Prostate gland (tissue), 2 donors: ENCODE measurements at regions not wholly inside any gene's neighbourhood (a gene's known extent, or its start where the extent isn't known, plus 50 kb on each side); places are given as distances from the start of the nearest gene placed in this dataset.

Source experiments
- POLR2A ChIP-seq: fragments of 450-650 bp; IDR thresholded peaks from one replicate; pipeline ENCODE4 v1.6.1; 2016; ENCODE audit warnings: antibody characterized with exemption, mild to moderate bottlenecking
- POLR2AphosphoS5 ChIP-seq: sonication (generic); formaldehyde crosslinking; IDR thresholded peaks from one replicate; pipeline ENCODE4 v1.6.1; 2017; ENCODE audit warnings: antibody characterized with exemption
- TF ChIP-seq, protein P1 (sequence below), 4 experiments: fragments of 200-600 bp in 2 of 4; fragments of 450-650 bp in 2 of 4; sonication (generic) in 2 of 4; IDR thresholded peaks; 1 replicate in 3 of 4; 2 replicates in 1 of 4; pipeline ENCODE4 v1.5.1; 2016 to 2019; ENCODE audit warnings: antibody characterized with exemption in 4 of 4, mild to moderate bottlenecking in 2 of 4, moderate library complexity in 2 of 4

DNA sequence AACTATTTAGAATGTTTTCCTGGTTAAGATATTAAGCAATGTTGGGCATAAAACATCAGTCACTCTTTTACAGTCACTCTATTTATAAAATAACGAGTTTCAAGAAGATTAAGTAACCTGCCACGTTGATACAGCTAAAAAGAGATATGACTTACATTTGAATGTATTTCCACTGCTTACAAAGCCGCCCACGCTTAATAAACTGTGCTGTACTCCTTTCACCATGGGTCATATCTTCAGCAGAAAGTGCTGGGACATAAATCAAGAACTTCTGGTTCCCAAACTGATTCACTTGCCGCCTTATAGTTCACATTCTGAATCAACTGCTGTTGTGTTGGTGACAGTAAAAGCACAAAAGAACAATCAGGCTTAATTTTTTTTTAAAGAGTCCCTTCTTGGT is 666.7 kb downstream of the NCAM2 start:
- TF ChIP-seq, protein P1, sequence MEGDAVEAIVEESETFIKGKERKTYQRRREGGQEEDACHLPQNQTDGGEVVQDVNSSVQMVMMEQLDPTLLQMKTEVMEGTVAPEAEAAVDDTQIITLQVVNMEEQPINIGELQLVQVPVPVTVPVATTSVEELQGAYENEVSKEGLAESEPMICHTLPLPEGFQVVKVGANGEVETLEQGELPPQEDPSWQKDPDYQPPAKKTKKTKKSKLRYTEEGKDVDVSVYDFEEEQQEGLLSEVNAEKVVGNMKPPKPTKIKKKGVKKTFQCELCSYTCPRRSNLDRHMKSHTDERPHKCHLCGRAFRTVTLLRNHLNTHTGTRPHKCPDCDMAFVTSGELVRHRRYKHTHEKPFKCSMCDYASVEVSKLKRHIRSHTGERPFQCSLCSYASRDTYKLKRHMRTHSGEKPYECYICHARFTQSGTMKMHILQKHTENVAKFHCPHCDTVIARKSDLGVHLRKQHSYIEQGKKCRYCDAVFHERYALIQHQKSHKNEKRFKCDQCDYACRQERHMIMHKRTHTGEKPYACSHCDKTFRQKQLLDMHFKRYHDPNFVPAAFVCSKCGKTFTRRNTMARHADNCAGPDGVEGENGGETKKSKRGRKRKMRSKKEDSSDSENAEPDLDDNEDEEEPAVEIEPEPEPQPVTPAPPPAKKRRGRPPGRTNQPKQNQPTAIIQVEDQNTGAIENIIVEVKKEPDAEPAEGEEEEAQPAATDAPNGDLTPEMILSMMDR (IDR thresholded peaks at IDR 0.05): no peak
- no peak for TF ChIP-seq POLR2A
- no peak for TF ChIP-seq POLR2AphosphoS5
